Parathyroid adenoma (tissue), 2 donors: ENCODE measurements at regions not wholly inside any gene's neighbourhood (a gene's known extent, or its start where the extent isn't known, plus 50 kb on each side); places are given as distances from the start of the nearest gene placed in this dataset.

Experiments
- H2AFZ ChIP-seq: fragments of 300-600 bp; sonication (generic); one replicate; pipeline ENCODE4 v1.7.0; 2017; ENCODE audit warnings: antibody characterized with exemption, mild to moderate bottlenecking
- H3K27ac ChIP-seq: fragments of 300-600 bp; sonication (generic); one replicate; pipeline ENCODE4 v1.7.0; 2017
- H3K27me3 ChIP-seq: fragments of 300-600 bp; sonication (generic); one replicate; pipeline ENCODE4 v1.7.0; 2017; ENCODE audit warnings: low read length; ENCODE audit not compliant: control insufficient read depth, insufficient read depth
- H3K36me3 ChIP-seq: fragments of 300-600 bp; sonication (generic); one replicate; pipeline ENCODE4 v1.7.0; 2017; ENCODE audit warnings: low read length; ENCODE audit not compliant: control insufficient read depth, insufficient read depth
- H3K4me1 ChIP-seq: fragments of 300-600 bp; sonication (generic); one replicate; pipeline ENCODE4 v1.7.0; 2017; ENCODE audit warnings: control low read depth
- H3K4me2 ChIP-seq: fragments of 300-600 bp; sonication (generic); one replicate; pipeline ENCODE4 v1.7.0; 2017; ENCODE audit warnings: low read length
- H3K4me3 ChIP-seq: fragments of 300-600 bp; sonication (generic); one replicate; pipeline ENCODE4 v1.7.0; 2017; ENCODE audit warnings: low read depth, low read length
- H3K79me2 ChIP-seq: fragments of 300-600 bp; sonication (generic); one replicate; pipeline ENCODE4 v1.7.0; 2017; ENCODE audit warnings: control low read depth
- H3K9ac ChIP-seq: fragments of 300-600 bp; sonication (generic); one replicate; pipeline ENCODE4 v1.7.0; 2017; ENCODE audit warnings: mild to moderate bottlenecking
- H3K9me3 ChIP-seq: fragments of 300-600 bp; sonication (generic); one replicate; pipeline ENCODE4 v1.7.0; 2017; ENCODE audit warnings: low read length; ENCODE audit not compliant: control insufficient read depth
- TF ChIP-seq, protein P1 (sequence below): fragments of 300-600 bp; sonication (generic); IDR thresholded peaks from one replicate; pipeline ENCODE4 v1.7.0; 2017; ENCODE audit warnings: antibody characterized with exemption, mild to moderate bottlenecking
- donor health status: primary hyperparathyroidism.

DNA sequence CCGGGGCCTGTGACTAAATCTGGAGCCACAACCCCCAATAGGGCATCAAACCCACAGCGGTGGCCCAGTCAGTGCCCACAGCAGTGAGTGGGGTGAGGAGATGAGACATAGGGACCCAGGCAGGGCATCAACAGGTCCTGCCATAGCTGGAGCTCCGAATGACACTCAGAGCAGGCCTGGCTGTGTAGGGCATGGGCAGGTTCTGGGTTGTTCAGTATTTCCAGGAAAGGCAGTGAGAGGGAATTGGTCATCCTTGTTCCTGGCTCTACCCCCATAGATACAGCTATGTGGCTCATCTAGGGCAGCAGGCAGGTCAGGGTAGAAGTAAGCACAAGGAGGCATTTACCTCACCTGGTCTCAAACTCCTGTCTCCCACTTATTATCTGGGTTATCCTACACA, 126.6 kb downstream of the BUD13 start:
- H3K27me3 ChIP-seq, result no peaks in the 10 kb centered on the region
- no peak overlapping the region for H3K9ac ChIP-seq
- no peaks in the 10 kb centered on the region for H3K79me2 ChIP-seq
- no peaks in the 10 kb centered on the region for H3K36me3 ChIP-seq
- H3K27ac ChIP-seq, result no peak overlapping the region
- no peaks in the 10 kb centered on the region for H3K4me1 ChIP-seq
- H3K4me2 ChIP-seq, result no peak overlapping the region
- TF ChIP-seq, protein P1, sequence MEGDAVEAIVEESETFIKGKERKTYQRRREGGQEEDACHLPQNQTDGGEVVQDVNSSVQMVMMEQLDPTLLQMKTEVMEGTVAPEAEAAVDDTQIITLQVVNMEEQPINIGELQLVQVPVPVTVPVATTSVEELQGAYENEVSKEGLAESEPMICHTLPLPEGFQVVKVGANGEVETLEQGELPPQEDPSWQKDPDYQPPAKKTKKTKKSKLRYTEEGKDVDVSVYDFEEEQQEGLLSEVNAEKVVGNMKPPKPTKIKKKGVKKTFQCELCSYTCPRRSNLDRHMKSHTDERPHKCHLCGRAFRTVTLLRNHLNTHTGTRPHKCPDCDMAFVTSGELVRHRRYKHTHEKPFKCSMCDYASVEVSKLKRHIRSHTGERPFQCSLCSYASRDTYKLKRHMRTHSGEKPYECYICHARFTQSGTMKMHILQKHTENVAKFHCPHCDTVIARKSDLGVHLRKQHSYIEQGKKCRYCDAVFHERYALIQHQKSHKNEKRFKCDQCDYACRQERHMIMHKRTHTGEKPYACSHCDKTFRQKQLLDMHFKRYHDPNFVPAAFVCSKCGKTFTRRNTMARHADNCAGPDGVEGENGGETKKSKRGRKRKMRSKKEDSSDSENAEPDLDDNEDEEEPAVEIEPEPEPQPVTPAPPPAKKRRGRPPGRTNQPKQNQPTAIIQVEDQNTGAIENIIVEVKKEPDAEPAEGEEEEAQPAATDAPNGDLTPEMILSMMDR, result no peak
- H3K4me3 ChIP-seq, result no peak overlapping the region
- no peaks in the 10 kb centered on the region for H3K9me3 ChIP-seq
- no peak overlapping the region for H2AFZ ChIP-seq

DNA sequence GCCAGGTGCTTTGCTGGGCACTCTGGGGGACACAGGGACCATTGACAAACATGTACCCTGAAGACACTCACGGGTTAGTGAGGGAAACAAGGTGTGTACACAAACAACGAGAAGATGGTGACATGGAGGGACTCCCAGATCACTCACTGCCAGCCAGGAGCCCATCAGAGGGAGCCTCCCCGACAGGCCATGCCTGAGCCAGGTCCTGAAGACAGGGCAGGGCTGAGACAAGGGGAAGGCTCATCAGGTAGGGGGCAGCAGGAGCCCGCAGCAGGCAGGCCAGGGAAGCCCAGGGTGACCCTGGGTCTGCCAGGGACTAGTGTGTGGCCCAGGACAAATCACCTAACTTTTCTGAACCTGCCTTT, 127.9 kb downstream of the BUD13 start:
- no peak overlapping the region for H2AFZ ChIP-seq
- TF ChIP-seq, protein P1, result no peak
- no peak overlapping the region for H3K4me3 ChIP-seq
- H3K27ac ChIP-seq, result no peak overlapping the region
- H3K79me2 ChIP-seq, result no peaks in the 10 kb centered on the region
- no peak overlapping the region for H3K9ac ChIP-seq
- H3K36me3 ChIP-seq, result no peaks in the 10 kb centered on the region
- no peaks in the 10 kb centered on the region for H3K27me3 ChIP-seq
- H3K4me1 ChIP-seq, result no peaks in the 10 kb centered on the region
- no peaks in the 10 kb centered on the region for H3K9me3 ChIP-seq
- no peak overlapping the region for H3K4me2 ChIP-seq

DNA sequence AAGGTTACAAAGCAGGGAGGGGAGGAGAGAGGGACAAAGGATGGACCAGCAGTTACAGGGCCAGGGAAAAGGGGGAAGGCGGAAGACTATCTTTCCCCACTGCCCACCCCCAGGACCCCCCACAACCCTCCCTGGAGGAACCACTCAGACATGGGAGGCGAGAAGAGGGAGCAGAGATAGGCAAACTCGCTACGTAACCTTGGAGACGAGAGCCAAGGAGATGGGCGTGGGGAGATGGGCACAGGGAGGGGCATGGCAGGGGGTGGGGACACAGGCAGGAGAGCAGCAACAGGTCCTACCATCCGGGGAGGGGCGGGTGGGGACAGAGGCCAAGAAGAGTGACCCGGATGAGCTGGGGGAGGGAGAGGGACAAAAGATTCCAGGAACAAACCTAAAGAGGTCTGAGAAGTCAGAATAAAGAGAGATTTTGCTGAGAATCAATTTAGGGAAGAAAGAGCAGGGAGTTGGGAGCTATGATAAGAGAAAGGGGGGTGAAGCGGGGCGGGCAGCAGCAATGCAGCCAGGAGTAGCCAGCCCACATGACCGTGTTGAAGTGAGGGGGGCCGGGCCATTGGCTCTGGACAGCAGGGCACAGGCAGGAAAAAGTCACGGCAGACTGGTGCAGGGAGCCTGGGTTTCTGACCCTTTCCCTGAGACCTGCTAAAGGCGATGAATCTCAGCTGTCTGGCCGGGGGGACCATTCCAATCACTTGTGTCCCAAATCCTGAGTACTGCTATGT, 128.4 kb downstream of the BUD13 start:
- no peaks in the 10 kb centered on the region for H3K36me3 ChIP-seq
- H2AFZ ChIP-seq, result no peak overlapping the region
- no peaks in the 10 kb centered on the region for H3K79me2 ChIP-seq
- no peak overlapping the region for H3K4me3 ChIP-seq
- H3K27ac ChIP-seq, result no peak overlapping the region
- no peaks in the 10 kb centered on the region for H3K27me3 ChIP-seq
- no peaks in the 10 kb centered on the region for H3K4me1 ChIP-seq
- H3K9me3 ChIP-seq, result no peaks in the 10 kb centered on the region
- H3K9ac ChIP-seq, result no peak overlapping the region
- no peak overlapping the region for H3K4me2 ChIP-seq
- TF ChIP-seq, protein P1, result no peak

DNA sequence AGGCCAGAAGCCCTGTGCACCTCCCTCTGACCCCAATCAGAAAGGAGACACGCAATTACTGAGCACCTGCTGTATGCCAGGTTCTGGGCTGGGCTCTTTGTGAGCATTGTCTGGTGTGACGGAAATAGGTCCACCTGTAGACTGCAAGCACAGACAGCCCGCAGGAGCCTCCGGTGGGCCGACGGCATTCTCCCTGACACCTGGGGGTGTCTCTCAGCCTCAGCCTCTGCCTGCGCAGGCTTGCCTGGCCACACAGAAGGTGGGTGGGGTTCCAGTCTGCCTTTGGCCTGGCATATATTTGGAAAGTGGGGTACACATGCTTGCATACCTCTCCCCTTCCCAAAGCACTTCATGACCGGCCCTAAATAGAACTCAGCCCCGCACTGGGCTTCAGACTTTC, 129.3 kb downstream of the BUD13 start:
- Histone ChIP-seq H3K36me3 (no peaks in the 10 kb centered on the region), H3K4me1 (no peaks in the 10 kb centered on the region), H3K4me2 (no peak overlapping the region), H3K9me3 (no peaks in the 10 kb centered on the region), H3K27me3 (no peaks in the 10 kb centered on the region), H3K27ac (no peak overlapping the region), H3K9ac (no peak overlapping the region), H3K4me3 (no peak overlapping the region), H2AFZ (no peak overlapping the region), H3K79me2 (no peaks in the 10 kb centered on the region)
- TF ChIP-seq, protein P1, result no peak

DNA sequence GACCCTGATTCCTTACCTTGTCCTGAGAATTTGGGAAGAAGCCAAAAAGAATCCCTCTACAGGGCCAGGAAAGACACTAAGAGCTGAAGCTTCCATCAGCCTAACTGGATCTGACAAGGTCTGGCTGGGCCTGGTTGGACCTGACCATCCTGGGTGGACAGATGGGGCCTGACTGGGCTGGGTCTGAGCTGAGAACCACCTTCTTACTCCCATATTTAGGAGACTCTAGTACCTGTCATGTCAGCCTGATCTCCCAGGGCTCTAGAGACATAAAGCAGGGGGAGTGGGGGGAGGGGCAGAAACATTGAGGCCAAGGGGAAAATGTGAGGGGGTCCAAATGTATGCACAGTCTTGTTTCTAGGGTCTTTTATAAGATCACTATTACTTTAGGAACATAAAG, 129.9 kb downstream of the BUD13 start:
- no peak overlapping the region for H2AFZ ChIP-seq

More for the DNA sequence above, 129.9 kb downstream of the BUD13 start:
- Histone ChIP-seq H3K27me3 (no peaks in the 10 kb centered on the region), H3K79me2 (no peaks in the 10 kb centered on the region), H3K9ac (no peak overlapping the region), H3K4me1 (no peaks in the 10 kb centered on the region), H3K4me2 (no peak overlapping the region), H3K4me3 (no peak overlapping the region), H3K36me3 (no peaks in the 10 kb centered on the region), H3K27ac (no peak overlapping the region), H3K9me3 (no peaks in the 10 kb centered on the region)
- TF ChIP-seq, protein P1, result no peak
